LNCAP (cell line): ENCODE measurements at regions not wholly inside any gene's neighbourhood (a gene's known extent, or its start where the extent isn't known, plus 50 kb on each side); places are given as distances from the start of the nearest gene placed in this dataset.

ENCODE experiments used
- TF ChIP-seq, protein P1 (sequence below): fragments of 450-650 bp; IDR thresholded peaks from 2 replicates; pipeline ENCODE4 v1.5.1; 2017; ENCODE audit warnings: mild to moderate bottlenecking

DNA sequence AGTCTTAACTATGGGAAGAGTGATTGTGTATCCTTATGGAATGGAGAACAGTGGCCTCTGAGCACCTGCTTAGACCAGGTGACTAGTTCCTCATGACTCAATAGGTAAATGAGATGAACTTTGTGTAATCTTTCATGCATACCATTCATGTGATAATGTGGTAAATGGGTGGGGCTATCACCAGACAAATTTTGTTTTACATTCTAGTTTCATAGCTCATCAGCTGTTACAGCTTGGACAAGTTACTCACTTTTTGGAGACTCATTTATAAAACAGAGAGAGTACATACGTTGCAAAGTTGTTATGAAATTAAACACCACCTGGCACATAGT, 103.7 kb upstream of the TGFBR2 start:
- TF ChIP-seq, protein P1, sequence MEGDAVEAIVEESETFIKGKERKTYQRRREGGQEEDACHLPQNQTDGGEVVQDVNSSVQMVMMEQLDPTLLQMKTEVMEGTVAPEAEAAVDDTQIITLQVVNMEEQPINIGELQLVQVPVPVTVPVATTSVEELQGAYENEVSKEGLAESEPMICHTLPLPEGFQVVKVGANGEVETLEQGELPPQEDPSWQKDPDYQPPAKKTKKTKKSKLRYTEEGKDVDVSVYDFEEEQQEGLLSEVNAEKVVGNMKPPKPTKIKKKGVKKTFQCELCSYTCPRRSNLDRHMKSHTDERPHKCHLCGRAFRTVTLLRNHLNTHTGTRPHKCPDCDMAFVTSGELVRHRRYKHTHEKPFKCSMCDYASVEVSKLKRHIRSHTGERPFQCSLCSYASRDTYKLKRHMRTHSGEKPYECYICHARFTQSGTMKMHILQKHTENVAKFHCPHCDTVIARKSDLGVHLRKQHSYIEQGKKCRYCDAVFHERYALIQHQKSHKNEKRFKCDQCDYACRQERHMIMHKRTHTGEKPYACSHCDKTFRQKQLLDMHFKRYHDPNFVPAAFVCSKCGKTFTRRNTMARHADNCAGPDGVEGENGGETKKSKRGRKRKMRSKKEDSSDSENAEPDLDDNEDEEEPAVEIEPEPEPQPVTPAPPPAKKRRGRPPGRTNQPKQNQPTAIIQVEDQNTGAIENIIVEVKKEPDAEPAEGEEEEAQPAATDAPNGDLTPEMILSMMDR, result no peak

DNA sequence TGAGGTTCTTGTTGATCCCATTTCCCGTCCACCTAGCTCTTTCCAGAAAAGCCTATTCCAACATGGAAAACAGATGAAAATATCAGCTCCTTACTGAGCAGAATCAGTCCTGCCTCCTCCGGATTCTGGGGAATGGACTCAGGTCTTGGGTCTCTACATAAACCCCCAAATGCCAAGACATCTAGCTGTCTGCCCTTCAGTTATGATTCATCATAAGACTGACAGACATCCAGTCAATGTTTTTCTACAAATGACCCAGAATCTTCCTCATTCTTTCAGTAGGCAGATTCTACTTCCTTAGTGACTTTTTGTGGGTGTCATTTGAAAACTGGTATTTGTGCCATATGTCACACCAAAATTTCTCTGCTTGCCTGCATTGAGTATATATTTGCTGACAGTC, 103.0 kb upstream of the TGFBR2 start:
- TF ChIP-seq, protein P1, result no peak

DNA sequence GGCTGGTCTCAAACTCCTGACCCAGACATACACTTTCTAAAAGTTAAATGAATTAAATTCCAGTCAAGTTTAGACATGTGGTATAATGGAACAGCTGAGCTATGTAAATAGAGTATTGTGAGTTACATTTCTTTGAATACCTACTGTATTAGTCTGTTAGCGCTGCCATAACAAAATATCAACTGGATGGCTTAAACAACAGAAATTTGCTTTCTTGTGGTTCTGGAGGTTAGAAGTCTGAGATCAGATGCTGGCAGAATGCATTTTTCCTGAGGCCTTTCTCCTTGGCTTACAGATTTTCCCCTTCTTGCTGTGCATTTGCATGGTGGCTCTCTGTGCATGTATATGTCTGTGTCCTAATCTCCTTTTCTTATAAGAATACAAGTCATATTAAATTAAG, 101.5 kb upstream of the TGFBR2 start:
- TF ChIP-seq, protein P1, result no peak

DNA sequence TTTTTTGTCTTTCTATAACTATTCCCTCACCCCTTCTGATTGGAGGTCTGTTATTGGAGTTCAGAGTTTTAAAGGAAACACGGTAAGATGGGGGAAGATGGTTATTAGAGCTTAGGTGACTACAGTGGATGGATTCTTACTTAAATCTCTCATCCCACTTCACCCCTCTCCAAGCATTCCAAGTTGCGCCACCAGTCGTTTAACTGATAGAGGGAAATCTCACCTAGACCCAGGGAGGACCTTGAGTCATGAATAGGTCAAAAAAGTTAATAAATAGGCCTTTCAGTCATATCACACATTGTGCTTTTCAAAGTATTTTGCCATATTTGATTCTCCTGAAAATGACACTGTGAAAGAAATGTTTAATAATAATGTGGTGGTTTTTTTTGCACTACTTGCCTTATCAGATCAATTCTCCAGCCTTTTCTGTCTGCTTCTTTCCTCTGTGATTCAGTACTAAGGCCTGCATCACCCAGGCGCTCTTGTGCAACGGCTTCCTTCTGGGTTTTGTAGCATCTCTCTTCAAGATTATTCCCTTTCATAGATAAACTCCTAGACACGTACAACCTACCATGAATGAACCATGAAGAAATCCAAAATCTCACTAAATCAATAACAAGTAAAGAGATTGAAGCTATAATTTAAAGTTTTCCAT, 100.4 kb upstream of the TGFBR2 start:
- TF ChIP-seq, protein P1, result no peak

DNA sequence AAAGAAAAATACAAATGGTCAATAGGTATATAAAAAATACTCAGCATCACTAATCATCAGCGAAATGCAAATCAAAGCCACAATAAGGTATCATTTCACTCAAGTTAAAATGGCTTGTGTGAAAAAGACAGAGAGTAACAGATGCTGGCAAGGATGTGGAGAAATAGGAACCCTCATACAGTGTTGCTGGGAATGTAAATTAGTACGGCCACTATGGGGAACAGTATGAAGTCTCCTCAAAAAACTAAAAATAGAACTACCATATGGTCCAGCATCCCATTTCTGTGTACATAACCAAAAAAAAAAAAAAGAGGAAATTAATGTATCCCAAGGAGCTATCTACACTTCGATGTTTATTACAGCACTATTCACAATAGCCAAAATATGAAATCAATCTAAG, 98.1 kb upstream of the TGFBR2 start:
- TF ChIP-seq, protein P1, result no peak

DNA sequence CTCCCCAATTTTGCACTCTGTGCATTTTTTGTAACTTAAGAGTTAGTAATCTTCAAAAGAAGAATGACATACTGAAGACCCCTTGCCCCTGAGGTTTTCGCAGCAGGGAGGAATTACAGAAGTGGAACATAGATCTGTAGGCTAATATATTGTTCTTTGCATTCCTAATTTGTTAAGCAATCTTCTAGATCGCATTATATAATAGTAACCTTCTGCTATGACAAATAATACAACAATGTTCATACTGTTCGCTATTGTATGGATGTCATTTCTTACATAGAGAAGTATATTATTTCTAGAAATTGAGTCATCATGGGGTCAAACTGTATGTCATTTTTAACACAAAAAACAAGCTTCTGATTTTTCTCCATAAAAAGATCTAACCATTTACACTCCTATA, 95.8 kb upstream of the TGFBR2 start:
- TF ChIP-seq, protein P1, result no peak

DNA sequence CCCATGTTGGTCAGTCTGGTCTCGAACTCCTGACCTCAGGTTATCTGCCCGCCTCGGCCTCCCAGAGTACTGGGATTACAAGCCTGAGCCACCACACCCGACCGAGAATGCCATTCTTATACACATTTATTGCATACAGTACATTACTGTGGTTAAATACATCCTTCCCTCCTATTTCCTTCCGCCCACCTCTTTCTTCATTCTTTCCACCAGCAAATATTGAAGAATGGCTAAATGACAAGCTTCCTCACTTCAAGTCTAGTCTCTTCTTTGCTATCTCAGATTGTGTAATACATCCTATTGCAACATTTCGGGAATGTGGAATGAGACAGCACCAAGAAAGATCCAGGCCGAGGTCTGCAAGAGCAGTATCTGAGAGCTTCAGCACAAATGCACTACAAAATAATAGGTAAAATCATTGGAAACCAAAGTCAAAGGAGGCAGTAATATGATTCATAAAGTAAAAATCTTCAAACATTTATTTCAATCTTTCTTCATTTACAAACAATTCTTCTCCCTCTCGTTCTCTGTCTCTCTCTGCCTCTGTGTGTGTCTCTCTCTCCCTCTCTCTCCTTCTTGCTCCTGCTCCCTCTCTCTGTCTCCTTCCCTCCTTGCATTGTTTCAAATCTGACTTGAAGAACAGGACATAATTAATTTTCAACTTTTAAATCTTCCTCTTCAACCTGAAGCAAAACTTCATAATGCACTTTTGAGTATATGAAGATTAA, 94.7 kb upstream of the TGFBR2 start:
- TF ChIP-seq, protein P1, result no peak
